ENCODE measurements at regions not wholly inside any gene's neighbourhood (a gene's known extent, or its start where the extent isn't known, plus 50 kb on each side); places are given as distances from the start of the nearest gene placed in this dataset.

GRCh38 chr2:138893746-138894145, 113.6 kb upstream of the NXPH2 start:
- TF ChIP-seq CTCF (IDR thresholded peaks at IDR 0.05) (no peak), POLR2A (IDR thresholded peaks at IDR 0.05) (no peak), POLR2AphosphoS5 (IDR thresholded peaks at IDR 0.05) (no peak)

Measured in upper lobe of left lung (tissue), 4 donors.